Mucosa of descending colon (tissue), 3 donors: ENCODE measurements at regions not wholly inside any gene's neighbourhood (a gene's known extent, or its start where the extent isn't known, plus 50 kb on each side); places are given as distances from the start of the nearest gene placed in this dataset.

Experiments
- ATAC-seq: fragments of 200-7000 bp; cut with Tn5 transposase; one replicate; pipeline ENCODE4 v1.9.1; 2020; ENCODE audit warnings: mild to moderate bottlenecking, moderate library complexity
- DNase-seq, 3 donors: peaks; one replicate each; pipeline ENCODE4 v3.0.0-alpha.2; 2020
- H3K36me3 ChIP-seq: fragments of 200-600 bp; one replicate; pipeline ENCODE4 v1.8.0; 2021; ENCODE audit warnings: low read depth, mild to moderate bottlenecking
- H3K4me1 ChIP-seq: fragments of 200-600 bp; one replicate; pipeline ENCODE4 v1.8.0; 2021; ENCODE audit warnings: low read depth, mild to moderate bottlenecking
- H3K4me3 ChIP-seq: fragments of 200-600 bp; one replicate; pipeline ENCODE4 v1.8.0; 2021; ENCODE audit warnings: mild to moderate bottlenecking
- H3K9me3 ChIP-seq: fragments of 200-600 bp; one replicate; pipeline ENCODE4 v1.8.0; 2021; ENCODE audit warnings: mild to moderate bottlenecking
- CTCF ChIP-seq: fragments of 200-600 bp; IDR thresholded peaks from one replicate; pipeline ENCODE4 v1.8.0; 2022; ENCODE audit warnings: antibody characterized with exemption, mild to moderate bottlenecking
- intact Hi-C, 2 donors: fragments of 100-400 bp; cut with DNase I in 1 of 2; cut with micrococcal nuclease in 1 of 2; formaldehyde crosslinking; loops; one replicate each; pipeline versions ENCODE4 v1.11.0 to v1.11.1; 2022; cut with DNase I, micrococcal nuclease
- donor health status: DM: no; HTN: no; CAD: no; lungs with moderate emphysema.
- donor health status: DM: no; HTN: no; CAD: no.
- donor health status: DM: no; HTN: yes; CAD: no.

GRCh38 chr7:46518713-46519112, 597.6 kb upstream of the IGFBP3 start:
- Histone ChIP-seq H3K9me3 (no peaks in the 10 kb centered on the region), H3K36me3 (no peaks in the 10 kb centered on the region), H3K4me3 (no peak overlapping the region), H3K4me1 (no peaks in the 10 kb centered on the region)
- ATAC-seq (no peak), DNase-seq (no peak)
- TF ChIP-seq CTCF = no peak
- intact Hi-C loops = no loop called here

GRCh38 chr7:46515844-46516590, 594.9 kb upstream of the IGFBP3 start:
- ATAC-seq (no peak), DNase-seq (no peak)
- H3K36me3 ChIP-seq = no peaks in the 10 kb centered on the region
- no peaks in the 10 kb centered on the region for H3K9me3 ChIP-seq
- H3K4me1 ChIP-seq = peaks cover 3% of the 10 kb centered on the region
- H3K4me3 ChIP-seq = no peak overlapping the region
- intact Hi-C loops = no loop called here
- no peak for TF ChIP-seq CTCF

GRCh38 chr7:46513447-46513848, 592.4 kb upstream of the IGFBP3 start:
- intact Hi-C loops = no loop called here
- DNase-seq (no peak), ATAC-seq (no peak)
- Histone ChIP-seq H3K4me1 (peaks cover 3% of the 10 kb centered on the region), H3K9me3 (no peaks in the 10 kb centered on the region), H3K4me3 (no peak overlapping the region), H3K36me3 (no peaks in the 10 kb centered on the region)
- no peak for TF ChIP-seq CTCF

- intact Hi-C loops = no loop called here
- no peak for TF ChIP-seq CTCF
- no peak for DNase-seq
- no peaks in the 10 kb centered on the region for H3K36me3 ChIP-seq
- H3K4me3 ChIP-seq = no peak overlapping the region
- H3K4me1 ChIP-seq = peaks cover 3% of the 10 kb centered on the region
- H3K9me3 ChIP-seq = no peaks in the 10 kb centered on the region
- peak; percentile 38 for ATAC-seq
These were observed 591.9 kb upstream of the IGFBP3 start for GRCh38 chr7:46512891-46513413.

- ATAC-seq = no peak
- intact Hi-C loops = no loop called here
These were observed 590.6 kb upstream of the IGFBP3 start for GRCh38 chr7:46511442-46512215.

More at GRCh38 chr7:46511442-46512215, 590.6 kb upstream of the IGFBP3 start:
- DNase-seq = no peak
- no peaks in the 10 kb centered on the region for H3K9me3 ChIP-seq
- H3K4me3 ChIP-seq = no peak overlapping the region
- peaks cover 3% of the 10 kb centered on the region for H3K4me1 ChIP-seq
- TF ChIP-seq CTCF = no peak
- H3K36me3 ChIP-seq = no peaks in the 10 kb centered on the region
